HG02759 (cell line): ENCODE measurements at regions not wholly inside any gene's neighbourhood (a gene's known extent, or its start where the extent isn't known, plus 50 kb on each side); places are given as distances from the start of the nearest gene placed in this dataset.

Experiments used
- ATAC-seq: cut with Tn5 transposase; IDR thresholded peaks from one replicate; pipeline ENCODE4 v1.9.1; 2021; ENCODE audit warnings: mild to moderate bottlenecking, moderate library complexity; ENCODE audit not compliant: unreplicated experiment

- no peak for ATAC-seq
These were observed 416.4 kb upstream of the MKI67 start for GRCh38 chr10:128542659-128543058.

DNA sequence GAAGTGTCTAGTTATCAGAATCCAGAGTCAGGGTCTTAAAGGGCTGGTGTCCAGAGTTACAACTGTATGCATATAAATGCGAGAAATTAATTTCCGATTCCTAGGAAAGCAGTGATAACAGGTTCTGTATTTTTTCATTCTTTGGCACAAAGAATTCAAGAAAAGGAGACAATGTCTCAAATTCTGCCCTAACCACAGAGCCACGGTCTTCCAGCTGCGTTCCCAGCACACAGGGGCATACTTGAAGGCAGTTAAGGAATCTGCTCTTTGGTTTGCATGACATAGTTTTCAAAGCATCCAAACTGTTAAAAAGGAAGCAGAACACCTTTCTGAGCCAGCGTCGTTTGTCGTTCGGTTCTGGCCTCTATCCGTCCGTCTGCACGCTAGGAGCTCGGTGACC lies 416.9 kb upstream of the MKI67 start:
- ATAC-seq = no peak

- no peak for ATAC-seq
These were observed 419.0 kb upstream of the MKI67 start for GRCh38 chr10:128545216-128545615.

DNA sequence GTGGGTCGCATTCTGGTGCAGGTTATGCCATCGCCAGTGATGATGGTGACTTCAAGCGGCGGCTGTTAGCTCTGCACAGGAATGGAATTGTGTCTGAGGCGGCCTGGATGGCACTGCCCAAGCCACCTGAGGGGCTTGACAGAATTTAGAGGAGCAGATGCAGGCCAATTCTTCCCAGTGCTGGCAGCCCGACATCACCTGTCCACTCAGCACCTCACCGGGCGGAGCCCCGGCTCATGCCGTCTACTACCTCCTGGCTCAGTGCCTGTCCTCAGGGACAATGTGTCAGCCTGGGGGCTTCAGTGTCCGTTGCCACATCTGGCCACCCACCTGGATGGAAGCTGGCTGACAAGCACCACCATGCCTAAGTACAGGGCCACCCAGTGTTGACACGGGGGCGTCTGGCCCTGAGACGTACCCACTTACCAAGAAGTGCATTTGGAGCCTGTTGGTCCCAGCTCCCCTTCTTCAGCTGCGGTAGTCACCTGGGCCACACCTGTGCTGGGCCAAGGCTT lies 420.5 kb upstream of the MKI67 start:
- ATAC-seq = no peak

- no peak for ATAC-seq
These were observed 422.9 kb upstream of the MKI67 start for GRCh38 chr10:128549101-128549608.

DNA sequence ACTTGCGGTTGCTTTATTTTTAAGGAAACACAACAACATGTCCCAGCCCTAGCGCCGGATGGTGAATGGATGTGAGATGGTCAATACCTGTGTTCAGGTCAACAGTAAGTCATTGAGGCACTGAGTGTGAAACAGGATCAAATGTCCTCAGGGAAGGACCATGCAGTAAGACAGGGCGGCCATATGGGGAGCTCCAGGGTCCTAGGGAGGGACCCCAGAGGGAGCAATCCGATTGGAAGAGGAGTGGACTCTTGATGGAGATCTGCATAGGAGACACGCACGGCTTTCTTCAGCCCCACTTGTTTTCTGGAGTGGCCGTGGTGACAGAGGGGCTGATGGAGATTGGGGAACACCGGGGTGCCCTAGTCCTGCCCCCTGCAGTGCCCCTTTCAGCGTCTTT lies 423.8 kb upstream of the MKI67 start:
- ATAC-seq = no peak

DNA sequence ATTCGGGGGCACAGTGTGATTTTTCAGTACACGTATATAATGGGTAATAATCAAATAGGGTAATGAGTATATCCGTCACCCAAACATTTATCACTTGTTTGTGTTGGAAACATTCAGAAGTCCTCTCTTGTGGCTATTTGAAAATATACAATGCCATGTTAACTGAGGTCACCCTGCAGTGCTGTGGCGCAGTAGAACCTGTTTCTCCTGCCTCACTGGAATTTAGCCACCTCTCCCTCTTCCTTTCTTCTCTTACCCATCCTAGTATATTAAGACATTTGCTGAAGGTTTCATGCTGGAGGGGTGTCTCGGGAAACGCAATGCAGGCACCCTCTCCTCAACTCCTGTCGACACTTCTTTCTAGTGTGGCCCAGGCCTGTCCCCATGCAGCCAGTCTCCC lies 425.3 kb upstream of the MKI67 start:
- no peak for ATAC-seq

DNA sequence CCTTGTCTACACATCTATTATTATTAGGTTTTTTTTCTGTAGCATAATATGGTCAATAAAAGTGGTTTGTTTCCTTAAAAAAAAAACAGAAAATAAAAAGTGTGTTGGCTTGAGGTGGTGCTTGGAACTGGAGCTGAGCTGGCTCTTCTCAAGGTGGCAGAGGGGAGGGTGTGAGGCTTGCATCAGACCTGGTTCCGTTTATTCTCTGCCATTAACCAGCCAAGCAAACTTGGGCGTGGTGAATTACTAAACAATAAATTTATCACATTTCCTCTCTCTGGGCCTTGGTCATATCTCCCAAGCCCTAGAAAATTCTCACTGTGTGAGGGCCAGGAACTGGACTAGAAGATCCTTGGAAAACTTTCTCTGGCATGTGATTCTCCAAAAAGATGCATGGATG lies 427.5 kb upstream of the MKI67 start:
- no peak for ATAC-seq

DNA sequence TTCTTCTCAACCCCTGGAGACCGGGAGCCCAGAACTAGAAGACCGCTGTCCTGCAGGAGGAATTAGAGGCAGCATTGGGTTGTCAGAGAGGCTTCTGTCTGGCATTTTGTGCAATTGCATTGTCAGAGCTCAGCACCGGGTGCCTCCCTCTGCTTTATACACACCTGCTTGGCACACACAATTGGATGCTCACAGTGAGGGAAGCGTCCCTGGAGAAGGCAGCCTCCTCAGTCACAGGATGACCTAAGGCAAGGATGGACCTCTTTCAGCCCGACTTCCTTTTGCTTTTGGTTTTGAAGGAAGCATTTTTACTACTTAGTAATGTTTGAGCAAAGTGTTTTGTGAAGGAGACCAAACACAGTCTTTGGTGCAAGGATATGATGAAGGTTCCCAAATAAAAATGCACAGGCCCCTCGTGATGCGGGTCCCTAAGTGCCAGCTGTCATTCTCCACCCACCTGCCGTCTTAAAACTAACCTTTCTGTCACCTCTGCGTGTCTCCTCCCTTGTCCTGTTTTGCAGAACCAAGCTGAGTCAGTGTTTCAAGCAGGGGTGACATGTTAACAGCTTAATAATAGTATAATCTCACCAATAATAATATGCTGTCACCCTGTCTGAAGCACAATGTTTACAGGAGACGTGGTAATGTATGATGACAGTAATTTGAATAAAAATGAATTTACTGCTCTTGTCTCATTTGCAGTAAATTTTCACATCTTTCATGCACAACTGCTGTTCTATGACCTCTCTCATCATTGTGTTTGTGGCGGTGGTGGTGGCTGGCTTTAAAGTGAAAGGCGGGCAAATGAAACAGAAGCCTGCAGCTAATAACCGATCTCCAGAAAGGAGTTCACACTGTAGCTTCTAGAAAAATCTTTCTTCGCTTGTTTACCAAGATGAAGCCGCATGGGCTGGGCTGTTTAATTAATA lies 430.2 kb upstream of the MKI67 start:
- ATAC-seq = no peak

GRCh38 chr10:128557149-128557710 lies 431.0 kb upstream of the MKI67 start:
- ATAC-seq = no peak

DNA sequence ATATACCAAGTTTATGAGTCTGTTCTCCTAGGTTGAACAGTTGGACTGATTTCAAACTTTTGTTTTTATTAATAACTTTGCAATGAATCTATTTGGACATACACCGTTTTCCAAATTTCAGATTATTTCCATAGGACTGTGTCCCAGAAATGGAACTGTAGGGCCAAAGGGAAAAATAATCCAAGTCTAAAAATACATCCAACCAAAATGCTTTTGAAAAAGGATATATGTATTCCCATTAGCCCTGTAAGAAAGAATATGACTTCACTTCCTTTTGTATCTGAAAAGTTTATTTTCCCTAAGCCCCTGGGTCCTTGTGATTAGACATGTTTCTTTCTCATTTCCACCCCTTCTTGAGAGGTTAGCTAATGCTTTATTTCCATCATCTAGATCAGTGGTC lies 434.2 kb upstream of the MKI67 start:
- no peak for ATAC-seq

DNA sequence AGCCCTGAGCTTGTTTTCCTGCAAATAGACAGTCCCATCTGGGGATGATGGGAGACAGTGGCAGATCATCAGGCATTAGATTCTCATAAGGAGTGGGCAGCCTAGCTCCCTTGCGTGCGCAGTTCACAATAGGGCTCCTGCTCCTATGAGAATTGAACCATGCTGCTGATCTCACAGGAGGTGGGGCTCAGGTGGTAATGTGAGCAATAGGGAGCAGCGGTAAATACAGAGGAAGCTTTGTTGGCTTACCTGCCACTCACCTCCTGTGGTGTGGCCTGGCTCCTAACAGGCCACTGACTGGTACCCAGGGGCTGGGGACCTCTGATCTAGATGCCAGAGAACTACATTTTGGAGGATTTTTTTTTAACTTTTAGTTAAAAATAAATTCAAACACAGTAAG lies 434.8 kb upstream of the MKI67 start:
- no peak for ATAC-seq

GRCh38 chr10:128563387-128563786 lies 437.2 kb upstream of the MKI67 start:
- no peak for ATAC-seq

DNA sequence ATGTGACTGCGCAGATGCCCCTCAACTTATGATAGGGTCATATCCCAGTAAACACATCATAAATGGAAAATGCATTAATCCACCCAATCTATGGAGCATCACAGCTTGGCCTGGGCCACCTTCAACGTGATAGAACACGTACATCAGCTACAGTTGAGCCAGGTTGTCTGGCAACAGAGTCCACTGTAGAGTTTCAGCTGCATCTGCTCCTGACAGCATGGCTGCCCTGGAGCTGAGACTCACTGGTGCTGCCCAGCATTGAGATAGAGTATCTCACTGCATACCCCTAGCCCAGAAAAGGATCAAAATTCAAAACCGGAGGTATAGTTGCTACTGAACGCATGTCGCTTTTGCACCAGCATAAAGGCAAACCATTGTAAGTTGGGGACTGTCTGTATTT lies 437.7 kb upstream of the MKI67 start:
- ATAC-seq = no peak

DNA sequence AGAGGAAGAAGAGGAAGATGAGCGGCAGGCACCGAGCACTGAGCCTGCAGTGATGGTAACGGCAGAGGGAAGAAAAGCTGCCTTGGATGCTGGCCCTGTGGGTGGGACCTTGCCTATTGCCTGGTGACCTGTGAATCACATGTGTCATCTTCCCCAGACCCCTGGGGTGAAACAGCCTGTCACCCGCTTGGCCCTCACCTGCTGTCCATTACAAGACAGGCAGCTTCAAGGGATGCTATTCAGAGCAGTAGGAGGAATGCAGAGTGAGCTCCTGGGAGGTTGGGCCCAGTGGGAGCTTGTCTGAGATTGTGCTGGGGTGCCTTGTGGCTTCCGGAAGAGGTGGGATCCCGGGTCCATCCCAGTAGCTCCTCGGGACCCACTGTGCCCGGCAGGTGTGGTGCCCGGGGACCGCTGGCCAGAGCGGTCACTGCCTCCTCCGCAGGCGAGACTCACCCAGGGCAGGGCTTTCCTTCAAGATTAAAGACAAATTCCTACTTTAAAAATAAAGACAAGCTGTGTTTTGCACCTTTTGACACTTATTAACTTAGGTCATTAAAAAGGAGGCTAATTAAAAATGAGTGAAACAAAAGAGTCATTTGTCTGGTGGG lies 440.2 kb upstream of the MKI67 start:
- no peak for ATAC-seq

- no peak for ATAC-seq
These were observed 441.3 kb upstream of the MKI67 start for GRCh38 chr10:128567551-128567950.

DNA sequence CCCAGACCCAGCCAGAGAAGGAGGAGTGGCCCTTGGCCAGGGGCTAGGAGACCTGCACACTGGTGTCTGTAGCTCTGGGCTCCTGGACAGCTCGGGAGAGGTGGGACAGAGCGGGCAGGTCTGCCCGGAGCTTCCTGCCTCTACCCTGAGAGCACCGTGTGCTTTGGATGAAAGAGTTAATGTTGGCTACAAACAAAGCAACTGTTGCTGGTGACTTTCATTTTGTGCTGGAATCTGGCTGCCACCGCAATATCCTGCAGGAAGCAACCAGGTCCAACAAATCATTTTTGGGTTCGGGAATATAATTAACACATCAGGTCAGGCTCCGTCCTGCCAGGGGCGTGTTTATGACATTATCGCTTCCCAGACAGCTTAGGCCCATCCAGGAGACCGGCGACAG lies 441.8 kb upstream of the MKI67 start:
- no peak for ATAC-seq

DNA sequence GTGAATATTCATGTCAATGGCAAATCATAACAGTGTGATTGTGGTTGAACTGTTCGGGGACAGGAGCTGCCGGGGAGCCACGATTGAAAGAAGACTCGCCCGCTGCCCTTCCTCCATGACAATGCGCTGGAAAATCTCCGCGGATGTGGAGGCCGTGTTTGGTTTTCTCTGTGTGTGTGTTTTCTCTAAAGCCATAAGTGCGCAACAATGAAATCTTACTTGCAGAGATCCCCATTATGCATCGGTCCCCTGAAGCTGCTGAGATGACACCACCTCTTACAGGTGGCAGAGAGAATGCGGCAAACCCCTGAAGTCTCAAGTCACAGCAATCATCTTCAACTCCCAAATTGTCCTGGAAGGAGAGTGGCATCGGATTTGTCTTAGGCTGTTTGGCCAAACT lies 442.3 kb upstream of the MKI67 start:
- no peak for ATAC-seq

GRCh38 chr10:128568990-128569945 lies 443.0 kb upstream of the MKI67 start:
- no peak for ATAC-seq

DNA sequence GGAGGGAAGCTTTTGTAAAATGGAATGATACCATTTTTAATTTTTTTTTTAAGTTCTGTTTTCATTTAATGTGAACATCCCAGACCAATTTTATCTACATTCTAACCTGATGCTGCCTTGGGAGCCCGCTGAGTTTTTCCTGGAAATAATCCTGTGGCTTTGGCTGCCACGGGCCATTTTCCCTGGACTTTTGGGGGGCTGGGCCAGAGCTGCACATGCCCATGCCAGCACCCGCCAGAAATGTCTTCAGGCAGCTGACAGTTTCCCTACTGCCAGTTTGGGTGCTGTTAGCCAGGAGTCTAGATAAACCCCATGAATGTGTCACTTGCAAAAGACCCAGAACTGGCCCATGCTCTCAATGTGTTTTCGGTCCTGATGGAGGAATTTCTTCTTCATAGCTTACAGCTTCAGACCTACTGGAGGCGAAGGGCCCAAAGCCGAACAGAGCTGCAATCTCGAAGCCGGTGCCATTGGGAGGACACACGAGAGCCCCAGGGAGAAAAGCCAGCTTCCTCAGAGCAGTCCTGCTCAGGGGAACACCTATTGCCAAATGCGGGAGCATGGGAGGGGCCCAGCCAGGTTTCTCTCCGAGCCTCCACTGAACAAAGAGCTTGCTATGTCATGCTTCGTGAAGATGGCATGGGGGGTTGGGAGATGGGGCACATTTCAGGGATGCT lies 444.2 kb upstream of the MKI67 start:
- no peak for ATAC-seq
